ACC112 (cell line): ENCODE measurements at regions not wholly inside any gene's neighbourhood (a gene's known extent, or its start where the extent isn't known, plus 50 kb on each side); places are given as distances from the start of the nearest gene placed in this dataset.
"Not testable (repeated sequence)": the region's sequence is repeated elsewhere in the genome, so short reads cannot be mapped to it uniquely, and the experiment has no call there.

Source experiments
- H2AFZ ChIP-seq: fragments of 200-600 bp; sonication (generic); one replicate; pipeline ENCODE4 v1.6.0; 2017; ENCODE audit warnings: antibody characterized with exemption, low read length; ENCODE audit not compliant: unreplicated experiment
- H3K27ac ChIP-seq: fragments of 200-600 bp; sonication (generic); 2 replicates; pipeline ENCODE4 v1.5.1; 2014; ENCODE audit warnings: low read depth, mild to moderate bottlenecking, antibody characterized with exemption, low read length, moderate library complexity
- H3K27me3 ChIP-seq: fragments of 200-600 bp; sonication (generic); 2 replicates; pipeline ENCODE4 v1.6.1; 2014; ENCODE audit warnings: mild to moderate bottlenecking, antibody characterized with exemption, low read length, moderate library complexity, mixed read lengths; ENCODE audit not compliant: insufficient read depth
- H3K36me3 ChIP-seq: fragments of 200-600 bp; sonication (generic); 2 replicates; pipeline ENCODE4 v1.6.1; 2016; ENCODE audit warnings: mild to moderate bottlenecking, antibody characterized with exemption, low read length, moderate library complexity, mixed read lengths; ENCODE audit not compliant: insufficient read depth
- H3K4me1 ChIP-seq: fragments of 200-600 bp; sonication (generic); one replicate; pipeline ENCODE4 v1.6.1; 2016; ENCODE audit warnings: low read length, mixed read lengths; ENCODE audit not compliant: insufficient read depth, unreplicated experiment, control insufficient read depth
- H3K4me3 ChIP-seq: fragments of 200-600 bp; sonication (generic); 2 replicates; pipeline ENCODE4 v1.5.1; 2014; ENCODE audit warnings: mild to moderate bottlenecking, low read depth, low read length
- H3K79me2 ChIP-seq: fragments of 200-600 bp; sonication (generic); one replicate; pipeline ENCODE4 v1.6.0; 2016; ENCODE audit warnings: low read length; ENCODE audit not compliant: control insufficient read depth, unreplicated experiment, insufficient read depth

GRCh38 chr20:24418731-24419130 is 50.7 kb upstream of the SYNDIG1 start:
- Histone ChIP-seq H3K27ac (no peak overlapping the region), H3K36me3 (no peaks in the 10 kb centered on the region), H3K79me2 (no peaks in the 10 kb centered on the region), H2AFZ (no peak overlapping the region), H3K27me3 (no peaks in the 10 kb centered on the region), H3K4me1 (no peaks in the 10 kb centered on the region), H3K4me3 (no peak overlapping the region)

- Histone ChIP-seq H3K27ac (no peak overlapping the region), H3K4me1 (no peaks in the 10 kb centered on the region), H3K27me3 (no peaks in the 10 kb centered on the region), H3K36me3 (no peaks in the 10 kb centered on the region), H2AFZ (no peak overlapping the region), H3K79me2 (no peaks in the 10 kb centered on the region), H3K4me3 (no peak overlapping the region)
These were observed 51.9 kb upstream of the SYNDIG1 start for GRCh38 chr20:24417485-24417884.

- H2AFZ ChIP-seq, H3K36me3 ChIP-seq, H3K79me2 ChIP-seq, H3K4me3 ChIP-seq, H3K4me1 ChIP-seq, H3K27ac ChIP-seq, H3K27me3 ChIP-seq: not testable (repeated sequence)
These were observed 54.0 kb upstream of the SYNDIG1 start for GRCh38 chr20:24415444-24415843.

- no peaks in the 10 kb centered on the region for H3K4me1 ChIP-seq
- no peaks in the 10 kb centered on the region for H3K27me3 ChIP-seq
- H3K79me2 ChIP-seq = no peaks in the 10 kb centered on the region
- no peak overlapping the region for H3K27ac ChIP-seq
- no peak overlapping the region for H2AFZ ChIP-seq
- H3K4me3 ChIP-seq = no peak overlapping the region
- no peaks in the 10 kb centered on the region for H3K36me3 ChIP-seq
These were observed 57.6 kb upstream of the SYNDIG1 start for GRCh38 chr20:24411834-24412216.

- Histone ChIP-seq H3K4me3 (no peak overlapping the region), H3K4me1 (no peaks in the 10 kb centered on the region), H3K27ac (no peak overlapping the region), H3K27me3 (no peaks in the 10 kb centered on the region), H3K36me3 (no peaks in the 10 kb centered on the region), H3K79me2 (no peaks in the 10 kb centered on the region), H2AFZ (no peak overlapping the region)
These were observed 58.2 kb upstream of the SYNDIG1 start for GRCh38 chr20:24411003-24411833.

- H3K4me1 ChIP-seq = no peaks in the 10 kb centered on the region
- H3K27ac ChIP-seq = no peak overlapping the region
- H2AFZ ChIP-seq = no peak overlapping the region
- no peaks in the 10 kb centered on the region for H3K36me3 ChIP-seq
- peaks cover 3% of the 10 kb centered on the region; the same call in 1 of the 2 replicates for H3K27me3 ChIP-seq
- no peaks in the 10 kb centered on the region for H3K79me2 ChIP-seq
- no peak overlapping the region for H3K4me3 ChIP-seq
These were observed 62.3 kb upstream of the SYNDIG1 start for GRCh38 chr20:24407151-24407550.

GRCh38 chr20:24406750-24407149 is 62.7 kb upstream of the SYNDIG1 start:
- Histone ChIP-seq H2AFZ (no peak overlapping the region), H3K4me3 (no peak overlapping the region), H3K4me1 (no peaks in the 10 kb centered on the region), H3K27ac (no peak overlapping the region), H3K27me3 (peaks cover 3% of the 10 kb centered on the region; the same call in 1 of the 2 replicates), H3K36me3 (no peaks in the 10 kb centered on the region), H3K79me2 (no peaks in the 10 kb centered on the region)

- H3K4me3 ChIP-seq = no peak overlapping the region
- no peaks in the 10 kb centered on the region for H3K4me1 ChIP-seq
- H3K27me3 ChIP-seq = peaks cover 3% of the 10 kb centered on the region; the same call in 1 of the 2 replicates
- no peaks in the 10 kb centered on the region for H3K36me3 ChIP-seq
- H3K27ac ChIP-seq = no peak overlapping the region
- H2AFZ ChIP-seq = no peak overlapping the region
- no peaks in the 10 kb centered on the region for H3K79me2 ChIP-seq
These were observed 63.2 kb upstream of the SYNDIG1 start for GRCh38 chr20:24406251-24406650.

GRCh38 chr20:24405810-24406209 is 63.6 kb upstream of the SYNDIG1 start:
- H2AFZ ChIP-seq = no peak overlapping the region
- peaks cover 6% of the 10 kb centered on the region; the same call in 1 of the 2 replicates for H3K27me3 ChIP-seq
- H3K36me3 ChIP-seq = no peaks in the 10 kb centered on the region
- H3K4me3 ChIP-seq = no peak overlapping the region
- no peaks in the 10 kb centered on the region for H3K79me2 ChIP-seq
- no peaks in the 10 kb centered on the region for H3K4me1 ChIP-seq
- H3K27ac ChIP-seq = no peak overlapping the region

GRCh38 chr20:24403406-24403805 is 66.0 kb upstream of the SYNDIG1 start:
- Histone ChIP-seq H3K79me2 (no peaks in the 10 kb centered on the region), H2AFZ (no peak overlapping the region), H3K36me3 (no peaks in the 10 kb centered on the region), H3K27ac (no peak overlapping the region), H3K27me3 (peaks cover 7% of the 10 kb centered on the region; the same call in 1 of the 2 replicates), H3K4me1 (no peaks in the 10 kb centered on the region), H3K4me3 (no peak overlapping the region)

- no peaks in the 10 kb centered on the region for H3K36me3 ChIP-seq
- H3K27me3 ChIP-seq = peaks cover 7% of the 10 kb centered on the region; the same call in 1 of the 2 replicates
- no peaks in the 10 kb centered on the region for H3K4me1 ChIP-seq
- no peak overlapping the region for H2AFZ ChIP-seq
- no peak overlapping the region for H3K27ac ChIP-seq
- no peak overlapping the region for H3K4me3 ChIP-seq
- H3K79me2 ChIP-seq = no peaks in the 10 kb centered on the region
These were observed 67.2 kb upstream of the SYNDIG1 start for GRCh38 chr20:24402188-24402587.
